Smooth muscle cell (in vitro differentiated cells): ENCODE measurements at regions not wholly inside any gene's neighbourhood (a gene's known extent, or its start where the extent isn't known, plus 50 kb on each side); places are given as distances from the start of the nearest gene placed in this dataset.

Experiments used
- DNase-seq: peaks from one replicate; lab custom pipeline; 2025; ENCODE audit not compliant: unreplicated experiment; lab: John Stamatoyannopoulos, UW
- H2AFZ ChIP-seq: fragments of 200-600 bp; sonication (generic); 2 replicates; pipeline ENCODE4 v1.6.0; 2016; ENCODE audit warnings: antibody characterized with exemption, low read depth, mild to moderate bottlenecking
- H3F3A ChIP-seq: fragments of 200-600 bp; sonication (generic); 2 replicates; pipeline ENCODE4 v1.6.0; 2017; ENCODE audit warnings: antibody characterized with exemption, low read depth
- H3K27ac ChIP-seq: fragments of 200-600 bp; sonication (generic); 2 replicates; pipeline ENCODE4 v1.5.1; 2016; ENCODE audit warnings: low read depth, mild to moderate bottlenecking
- H3K27me3 ChIP-seq: fragments of 200-600 bp; sonication (generic); 2 replicates; pipeline ENCODE4 v1.6.1; 2016; ENCODE audit warnings: low read depth, mild to moderate bottlenecking
- H3K36me3 ChIP-seq: fragments of 200-600 bp; sonication (generic); 2 replicates; pipeline ENCODE4 v1.5.1; 2016; ENCODE audit warnings: low read depth
- H3K4me1 ChIP-seq: fragments of 200-600 bp; sonication (generic); 2 replicates; pipeline ENCODE4 v1.5.1; 2016; ENCODE audit warnings: low read depth
- H3K4me2 ChIP-seq: fragments of 200-600 bp; sonication (generic); 2 replicates; pipeline ENCODE4 v1.6.0; 2016; ENCODE audit warnings: mild to moderate bottlenecking
- H3K4me3 ChIP-seq: fragments of 200-600 bp; sonication (generic); 2 replicates; pipeline ENCODE4 v1.5.1; 2016; ENCODE audit warnings: mild to moderate bottlenecking
- H3K79me2 ChIP-seq: fragments of 200-600 bp; sonication (generic); 2 replicates; pipeline ENCODE4 v1.6.0; 2016; ENCODE audit warnings: low read depth, mild to moderate bottlenecking
- H3K9ac ChIP-seq: fragments of 200-600 bp; sonication (generic); 2 replicates; pipeline ENCODE4 v1.6.0; 2016; ENCODE audit warnings: low read depth
- H3K9me3 ChIP-seq: fragments of 200-600 bp; sonication (generic); replicated peaks from 2 replicates; pipeline ENCODE4 v1.5.1; 2016; ENCODE audit warnings: low read depth
- H4K20me1 ChIP-seq: fragments of 200-600 bp; sonication (generic); 2 replicates; pipeline ENCODE4 v1.6.0; 2016; ENCODE audit warnings: low read depth
- CTCF ChIP-seq: fragments of 200-600 bp; sonication (generic); IDR thresholded peaks from 2 replicates; pipeline ENCODE4 v1.5.1; 2017; ENCODE audit warnings: borderline replicate concordance, mild to moderate bottlenecking, antibody characterized with exemption; ENCODE audit not compliant: insufficient read depth, poor library complexity, severe bottlenecking
- WGBS: methylation state at CpG from one replicate; pipeline ENCODE4 v1.1.7; 2016; ENCODE audit warnings: low lambda C conversion rate; 5-methylcytosine and 5-hydroxymethylcytosine counted together

- Histone ChIP-seq H3K79me2 (no peaks in the 10 kb centered on the region), H4K20me1 (no peaks in the 10 kb centered on the region), H2AFZ (peak overlapping the region; percentile 18), H3K4me2 (no peak overlapping the region), H3K27ac (no peak overlapping the region), H3K36me3 (no peaks in the 10 kb centered on the region), H3F3A (no peaks in the 10 kb centered on the region), H3K27me3 (no peaks in the 10 kb centered on the region), H3K9me3 (no peaks in the 10 kb centered on the region), H3K4me3 (no peak overlapping the region), H3K4me1 (no peaks in the 10 kb centered on the region), H3K9ac (no peak overlapping the region)
- no peak for DNase-seq
- 61% methylated on average over 3 of the region's 3 CpGs for WGBS
- TF ChIP-seq CTCF, result no peak
These were observed 603.7 kb downstream of the CDH9 start for GRCh38 chr5:26434688-26435087.

- Histone ChIP-seq H2AFZ (no peak overlapping the region), H3K9me3 (no peaks in the 10 kb centered on the region), H3K9ac (no peak overlapping the region), H3F3A (no peaks in the 10 kb centered on the region), H3K4me3 (no peak overlapping the region), H3K36me3 (no peaks in the 10 kb centered on the region), H3K27me3 (no peaks in the 10 kb centered on the region), H3K27ac (no peak overlapping the region), H3K79me2 (no peaks in the 10 kb centered on the region), H3K4me1 (no peaks in the 10 kb centered on the region), H4K20me1 (no peaks in the 10 kb centered on the region), H3K4me2 (no peak overlapping the region)
- no peak for DNase-seq
- no peak for TF ChIP-seq CTCF
These were observed 606.0 kb downstream of the CDH9 start for GRCh38 chr5:26432386-26432785.

GRCh38 chr5:26430323-26430722, 608.1 kb downstream of the CDH9 start:
- Histone ChIP-seq H3K27me3 (no peaks in the 10 kb centered on the region), H3K4me1 (no peaks in the 10 kb centered on the region), H4K20me1 (no peaks in the 10 kb centered on the region), H3K4me3 (no peak overlapping the region), H3F3A (no peaks in the 10 kb centered on the region), H3K9me3 (no peaks in the 10 kb centered on the region), H3K79me2 (no peaks in the 10 kb centered on the region), H3K27ac (no peak overlapping the region), H3K4me2 (no peak overlapping the region), H3K9ac (no peak overlapping the region), H3K36me3 (no peaks in the 10 kb centered on the region), H2AFZ (no peak overlapping the region)
- TF ChIP-seq CTCF, result no peak
- 95% methylated on average over 2 of the region's 2 CpGs for WGBS
- no peak for DNase-seq

- no peak for DNase-seq
- WGBS, result 91% methylated on average over 2 of the region's 2 CpGs
- Histone ChIP-seq H3K27me3 (no peaks in the 10 kb centered on the region), H3K36me3 (no peaks in the 10 kb centered on the region), H3K9ac (no peak overlapping the region), H3K9me3 (no peaks in the 10 kb centered on the region), H3K27ac (no peak overlapping the region), H3K4me2 (no peak overlapping the region), H3K79me2 (no peaks in the 10 kb centered on the region), H3K4me1 (no peaks in the 10 kb centered on the region), H3F3A (no peaks in the 10 kb centered on the region), H4K20me1 (no peaks in the 10 kb centered on the region), H3K4me3 (no peak overlapping the region), H2AFZ (no peak overlapping the region)
- no peak for TF ChIP-seq CTCF
These were observed 611.1 kb downstream of the CDH9 start for GRCh38 chr5:26427281-26427680.
